Effector CD8-positive, alpha-beta T cell (primary cell): ENCODE measurements at regions not wholly inside any gene's neighbourhood (a gene's known extent, or its start where the extent isn't known, plus 50 kb on each side); places are given as distances from the start of the nearest gene placed in this dataset.
"Not testable (repeated sequence)": the region's sequence is repeated elsewhere in the genome, so short reads cannot be mapped to it uniquely, and the experiment has no call there.

Experiments
- DNase-seq: peaks from one replicate; lab custom pipeline; 2025; lab: John Stamatoyannopoulos, UW

DNA sequence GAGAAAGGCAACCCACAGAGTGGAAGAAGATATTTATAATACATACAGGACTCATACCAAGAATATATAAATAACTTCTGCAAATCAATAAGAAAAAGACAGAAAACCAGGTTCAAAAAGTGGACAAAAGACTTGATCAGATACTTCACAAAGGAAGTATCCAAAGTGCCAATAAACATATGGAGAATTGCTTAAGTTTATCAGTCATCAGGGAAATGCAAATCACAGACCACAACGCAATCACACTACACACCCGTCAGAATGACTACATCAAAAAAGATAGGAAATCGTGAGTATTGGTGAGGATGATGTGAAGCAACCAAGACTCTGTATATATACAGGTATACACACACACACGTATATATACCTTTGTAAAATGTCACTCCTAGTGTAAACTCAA is 180.6 kb downstream of the FAM43A start:
- no peak for DNase-seq

DNA sequence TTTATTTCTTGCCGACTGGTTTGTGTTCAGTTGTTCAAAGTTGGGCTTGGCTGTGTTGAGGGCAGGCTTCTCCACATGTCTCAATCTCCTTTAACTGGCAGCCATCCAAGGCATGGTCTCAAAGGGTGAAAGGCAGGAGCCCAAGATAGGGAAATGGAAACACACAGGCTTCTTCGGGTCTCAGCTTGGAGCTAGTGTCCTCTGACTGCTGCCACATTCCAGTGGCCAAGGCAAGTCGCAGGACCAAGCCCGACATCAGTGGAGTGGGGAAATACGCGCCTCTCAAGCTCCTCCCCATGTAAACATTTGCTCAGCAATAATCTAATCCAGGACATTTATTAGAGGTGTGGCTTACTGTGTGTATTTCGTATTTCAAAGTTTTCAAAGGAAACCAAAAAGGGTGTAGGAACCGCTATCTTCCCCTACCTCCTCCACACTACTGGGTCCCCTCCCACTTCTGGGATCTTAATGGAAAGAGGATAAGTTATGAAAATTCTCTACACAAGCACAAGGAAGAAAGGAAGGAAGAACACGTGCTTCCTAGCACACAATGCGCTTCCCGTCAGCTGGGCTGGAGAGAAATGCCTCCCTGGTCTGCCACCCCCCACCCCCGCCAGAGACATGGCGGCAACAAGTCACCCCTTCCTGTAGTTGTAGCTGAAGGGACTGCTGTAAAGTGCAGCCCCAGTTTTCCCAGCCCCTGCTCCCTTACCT is 181.7 kb downstream of the FAM43A start:
- no peak for DNase-seq

DNA sequence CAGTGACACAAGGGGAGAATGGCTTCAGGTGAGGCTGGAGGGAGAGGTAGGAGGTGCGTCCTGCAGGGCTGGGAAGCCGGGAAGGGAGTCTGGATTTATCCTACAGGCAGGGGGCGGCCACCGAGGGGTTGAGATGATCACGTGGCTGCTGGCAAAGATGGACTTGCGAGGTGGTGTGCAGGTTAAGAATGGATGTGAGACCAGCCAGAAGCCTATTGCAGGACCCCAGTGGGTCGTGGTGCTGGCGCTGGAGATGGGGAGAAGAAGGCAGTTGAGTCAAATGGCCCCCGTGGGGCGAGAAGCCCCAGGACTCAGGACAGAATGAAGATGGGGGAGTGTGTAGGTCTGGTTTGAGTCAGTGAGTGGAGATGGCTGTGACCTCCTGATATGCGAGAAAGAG is 183.1 kb downstream of the FAM43A start:
- no peak for DNase-seq

- no peak for DNase-seq
Measured at GRCh38 chr3:194869482-194870169, 183.9 kb downstream of the FAM43A start.

DNA sequence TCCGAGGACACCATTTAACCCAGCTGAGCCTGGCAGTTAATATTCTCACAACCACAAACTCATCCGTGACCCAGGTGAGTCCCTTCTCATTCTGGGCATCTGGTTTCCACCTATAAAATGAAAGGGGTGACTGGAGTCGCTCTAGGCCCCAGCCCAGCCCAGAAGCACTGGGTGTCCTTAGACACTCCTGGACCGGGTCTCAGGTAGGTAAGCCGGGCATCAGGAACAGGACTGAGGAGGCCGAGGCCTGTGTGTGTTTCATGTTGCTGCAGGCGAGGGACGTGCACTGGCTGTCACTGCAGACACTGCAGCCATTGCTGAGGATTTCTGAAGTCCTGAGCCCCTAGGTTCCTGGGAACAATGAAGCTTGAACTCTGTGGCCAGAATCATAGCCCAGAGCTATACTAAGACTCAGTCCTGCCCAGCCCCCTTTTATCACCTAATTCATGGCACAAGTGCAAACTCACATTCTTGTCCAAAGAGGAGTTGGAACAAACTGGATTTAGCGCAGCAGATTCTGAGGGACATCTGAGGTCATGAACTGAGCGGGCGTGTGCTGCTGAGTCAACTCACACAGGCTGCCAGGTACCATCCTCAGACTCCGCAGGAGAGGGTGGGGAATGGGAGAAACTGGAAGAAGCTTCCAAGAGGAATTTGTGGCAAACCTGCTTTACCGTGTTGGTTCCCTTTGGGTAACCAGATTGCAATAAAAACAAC is 184.9 kb downstream of the FAM43A start:
- no peak for DNase-seq

DNA sequence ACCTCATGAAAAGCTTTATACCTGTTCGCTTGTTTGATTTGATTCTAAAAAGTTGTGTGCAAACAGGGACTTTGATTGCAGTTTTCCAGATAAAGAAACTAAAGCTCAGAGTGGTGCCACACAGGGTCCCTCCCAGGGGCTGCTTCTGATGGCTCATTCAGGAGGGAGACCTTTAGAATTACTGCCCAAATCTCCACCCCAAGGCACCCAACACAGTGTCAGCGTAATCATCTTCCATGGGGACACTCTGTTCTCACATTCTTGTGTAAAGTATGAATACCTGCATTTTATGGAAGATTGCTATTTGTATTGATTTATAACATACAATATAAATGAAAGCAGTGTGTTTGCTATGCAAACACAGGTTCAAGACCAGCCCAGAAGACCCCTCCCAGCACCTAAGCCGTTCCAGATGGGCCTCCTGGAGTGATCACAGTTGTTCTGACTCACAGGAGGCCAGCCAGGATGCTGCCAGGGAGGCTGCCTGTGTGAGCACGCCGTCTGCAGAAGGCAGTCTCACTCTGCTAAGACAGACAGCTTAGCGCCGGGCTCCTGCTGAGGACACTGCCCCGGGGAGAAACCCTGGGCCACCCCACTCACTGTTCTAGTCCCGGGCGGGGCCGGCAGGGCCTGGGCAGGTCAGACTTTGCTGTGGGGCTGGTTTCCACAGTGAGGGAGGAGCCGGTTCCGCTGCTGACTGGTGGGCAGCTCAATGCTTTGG is 185.6 kb downstream of the FAM43A start:
- DNase-seq = no peak

- no peak for DNase-seq
Measured at GRCh38 chr3:194871864-194872668, 186.4 kb downstream of the FAM43A start.

DNA sequence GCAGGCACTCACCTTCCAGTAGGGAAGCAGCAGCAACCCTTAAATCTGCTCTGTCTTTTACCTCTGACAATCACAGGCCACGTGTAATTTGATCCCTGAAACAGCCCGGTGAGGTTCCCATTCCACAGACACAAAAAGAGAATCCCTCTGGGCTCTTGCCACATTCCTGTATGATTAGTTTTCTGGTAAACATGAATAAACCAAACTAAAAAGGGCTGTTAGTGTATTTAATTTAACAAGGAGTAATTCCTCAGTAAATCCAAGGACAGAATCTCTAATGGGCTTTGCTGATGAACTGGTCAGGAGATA is 186.9 kb downstream of the FAM43A start:
- DNase-seq = no peak

DNA sequence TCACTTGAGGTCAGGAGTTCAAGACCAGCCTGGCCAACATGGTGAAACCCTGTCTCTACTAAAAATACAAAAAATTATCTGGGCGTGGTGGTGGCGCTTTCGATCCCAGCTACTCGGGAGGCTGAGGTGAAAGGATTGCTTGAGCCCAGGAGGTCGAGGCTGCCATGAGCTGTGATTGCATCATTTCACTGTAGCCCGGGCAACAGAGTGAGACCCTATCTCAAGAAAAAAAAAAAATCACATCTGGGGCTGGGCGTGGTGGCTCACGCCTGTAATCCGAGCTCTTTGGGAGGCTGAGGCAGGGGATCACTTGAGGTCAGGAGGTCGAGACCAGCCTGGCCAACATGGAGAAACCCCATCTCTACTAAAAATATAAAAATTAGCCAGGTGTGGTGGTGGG is 187.8 kb downstream of the FAM43A start:
- not testable (repeated sequence) for DNase-seq

DNA sequence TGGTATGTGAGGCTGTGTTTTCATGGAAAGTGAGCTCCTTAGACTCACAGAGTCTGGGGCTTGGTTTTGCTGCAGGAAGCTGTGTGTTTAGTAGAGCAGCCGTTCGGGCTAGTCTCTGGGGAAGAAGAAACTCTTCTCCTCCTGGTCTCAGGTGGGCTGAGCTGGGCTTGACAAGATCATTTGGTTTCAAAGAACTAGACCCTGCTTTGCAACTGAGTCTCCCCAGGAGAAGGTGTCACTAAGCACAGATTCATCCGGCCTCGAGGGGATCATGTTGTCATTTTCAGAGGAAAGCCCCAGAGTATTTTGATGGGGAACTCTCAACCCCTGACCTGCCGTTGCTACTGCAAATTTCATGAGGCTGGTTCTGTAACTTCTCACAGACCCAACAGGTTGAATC is 188.5 kb downstream of the FAM43A start:
- DNase-seq = no peak

GRCh38 chr3:194874783-194875182 is 189.1 kb downstream of the FAM43A start:
- no peak for DNase-seq

DNA sequence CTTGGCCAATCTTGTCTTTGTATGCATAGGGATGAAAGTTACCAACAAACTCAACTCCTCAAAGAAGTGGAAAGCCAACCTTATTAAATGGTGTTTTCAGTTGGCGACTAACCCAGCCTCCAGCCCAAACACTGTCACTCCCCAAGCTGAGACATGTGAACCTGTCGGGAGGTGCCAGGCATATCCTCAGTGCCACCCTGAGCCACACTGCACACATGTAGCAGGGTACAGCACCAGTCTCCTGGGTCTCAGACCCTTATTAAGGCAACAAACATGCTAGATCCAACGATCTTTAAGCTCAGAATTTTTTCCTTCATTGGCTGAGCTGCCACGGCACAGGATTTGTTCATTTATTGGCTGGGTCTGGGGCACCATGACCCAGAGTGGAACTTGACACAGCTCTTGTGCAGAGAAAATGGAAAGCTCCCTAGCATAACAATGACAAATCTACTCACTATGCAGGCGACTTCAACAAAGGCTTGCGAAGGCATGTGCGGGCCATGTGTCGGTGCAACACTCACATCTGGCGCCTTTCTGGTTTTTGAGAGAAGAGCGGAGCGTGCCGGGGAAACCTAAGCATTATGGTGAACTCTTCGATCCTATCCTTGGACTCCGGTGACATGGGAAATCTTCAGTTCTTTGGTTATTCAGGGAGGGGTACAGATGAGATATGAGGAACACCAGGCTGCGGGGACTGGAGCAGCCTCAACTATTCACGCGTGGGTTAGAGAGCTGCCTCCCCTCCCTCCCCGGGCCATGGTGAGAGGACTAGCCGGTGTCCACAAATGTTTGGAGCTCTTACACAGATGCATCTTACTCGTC is 190.1 kb downstream of the FAM43A start:
- DNase-seq = no peak

DNA sequence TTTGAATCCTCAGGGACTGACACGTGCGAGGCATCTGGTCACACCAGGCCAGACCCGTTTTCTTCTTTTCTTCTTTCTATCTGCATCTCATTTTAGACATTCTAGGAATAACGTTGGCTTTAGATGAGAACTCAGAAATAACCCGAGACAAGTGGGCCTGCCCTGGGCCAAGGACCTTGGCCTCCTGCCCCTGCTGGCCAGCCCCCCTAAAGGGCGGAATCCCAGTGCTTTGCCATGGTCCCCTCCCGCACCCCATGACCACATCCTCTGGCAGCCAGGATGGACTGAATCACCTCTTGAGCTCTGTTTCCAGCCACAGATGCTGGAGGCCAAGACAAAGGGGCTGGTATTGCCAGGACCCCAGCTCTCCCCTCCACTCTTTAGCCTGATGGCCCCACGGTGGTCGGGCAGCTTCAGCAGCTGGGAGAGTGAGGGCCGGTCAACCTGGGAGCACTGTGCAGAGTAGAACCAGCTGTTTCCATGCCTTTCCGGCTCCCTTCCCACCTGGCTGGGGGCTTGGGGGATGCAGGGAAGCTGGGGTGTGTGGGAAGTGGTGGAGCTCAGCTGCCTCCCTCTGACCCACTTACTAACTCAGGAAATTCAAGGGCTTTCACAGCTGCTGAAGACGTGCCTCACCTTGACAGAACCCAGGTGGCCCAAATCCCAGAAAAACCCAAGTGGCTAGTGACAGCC is 190.9 kb downstream of the FAM43A start:
- DNase-seq = no peak

GRCh38 chr3:194877291-194878119 is 191.8 kb downstream of the FAM43A start:
- no peak for DNase-seq

GRCh38 chr3:194879126-194879877 is 193.6 kb downstream of the FAM43A start:
- no peak for DNase-seq

DNA sequence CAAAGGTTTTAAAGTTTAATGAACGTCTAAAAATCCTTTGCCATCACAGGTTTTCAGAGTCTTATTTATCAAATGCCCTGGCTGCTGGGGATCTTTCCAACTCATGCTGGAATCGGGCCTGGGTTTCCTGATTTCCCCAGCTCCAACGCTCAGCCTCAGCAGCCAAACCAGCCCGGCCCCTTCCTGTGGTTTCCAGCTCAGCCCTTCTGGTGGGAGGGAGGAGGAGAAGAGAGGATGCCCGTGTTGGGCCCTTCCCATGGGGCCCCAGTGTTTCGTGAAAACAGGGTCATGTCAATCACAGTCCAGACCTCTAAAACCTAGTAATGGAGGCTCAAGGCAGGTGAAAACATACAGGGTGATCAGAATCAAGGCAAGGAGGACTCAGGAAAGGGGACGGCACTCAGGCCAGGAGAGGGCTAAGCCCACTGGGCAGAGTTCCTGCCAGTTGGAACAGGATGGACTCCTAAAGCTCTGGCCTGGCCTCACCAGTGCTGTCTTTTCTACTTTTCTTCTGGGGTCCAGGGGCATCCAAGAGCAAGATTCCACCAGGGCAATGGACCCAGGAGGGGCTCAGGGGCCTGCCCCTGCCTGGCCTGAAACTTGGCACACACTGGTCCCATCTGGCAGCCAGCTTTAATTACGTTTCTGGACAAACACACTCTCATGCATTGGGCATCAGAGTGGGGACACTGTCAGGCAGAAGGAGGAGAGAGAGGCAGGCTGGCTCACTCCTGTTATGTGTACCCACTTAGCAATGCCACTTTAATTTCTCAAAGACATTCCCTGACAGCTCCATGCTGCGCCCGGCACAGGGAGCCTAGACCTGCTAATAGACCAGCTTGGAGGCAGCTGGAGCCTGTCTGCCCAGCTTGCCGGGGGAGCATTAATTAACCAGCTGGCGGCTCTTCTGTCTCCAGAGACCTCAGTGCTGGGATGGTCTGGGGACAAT is 194.6 kb downstream of the FAM43A start:
- no peak for DNase-seq
